Neural progenitor cell (in vitro differentiated cells): ENCODE measurements at regions not wholly inside any gene's neighbourhood (a gene's known extent, or its start where the extent isn't known, plus 50 kb on each side); places are given as distances from the start of the nearest gene placed in this dataset.
"Not testable (repeated sequence)": the region's sequence is repeated elsewhere in the genome, so short reads cannot be mapped to it uniquely, and the experiment has no call there.

Experiments used
- EZH2 ChIP-seq: fragments of 200-600 bp; sonication (generic); IDR thresholded peaks from 2 replicates; pipeline ENCODE4 v1.6.1; 2017; ENCODE audit warnings: antibody characterized with exemption, mild to moderate bottlenecking, moderate library complexity
- TF ChIP-seq, protein P1 (sequence below): fragments of 200-600 bp; sonication (generic); IDR thresholded peaks from 2 replicates; pipeline ENCODE4 v1.5.1; 2017; ENCODE audit warnings: antibody characterized with exemption, mild to moderate bottlenecking

GRCh38 chr9:41018948-41019347 lies 109.5 kb downstream of the FOXD4L6 start:
- TF ChIP-seq, protein P1, sequence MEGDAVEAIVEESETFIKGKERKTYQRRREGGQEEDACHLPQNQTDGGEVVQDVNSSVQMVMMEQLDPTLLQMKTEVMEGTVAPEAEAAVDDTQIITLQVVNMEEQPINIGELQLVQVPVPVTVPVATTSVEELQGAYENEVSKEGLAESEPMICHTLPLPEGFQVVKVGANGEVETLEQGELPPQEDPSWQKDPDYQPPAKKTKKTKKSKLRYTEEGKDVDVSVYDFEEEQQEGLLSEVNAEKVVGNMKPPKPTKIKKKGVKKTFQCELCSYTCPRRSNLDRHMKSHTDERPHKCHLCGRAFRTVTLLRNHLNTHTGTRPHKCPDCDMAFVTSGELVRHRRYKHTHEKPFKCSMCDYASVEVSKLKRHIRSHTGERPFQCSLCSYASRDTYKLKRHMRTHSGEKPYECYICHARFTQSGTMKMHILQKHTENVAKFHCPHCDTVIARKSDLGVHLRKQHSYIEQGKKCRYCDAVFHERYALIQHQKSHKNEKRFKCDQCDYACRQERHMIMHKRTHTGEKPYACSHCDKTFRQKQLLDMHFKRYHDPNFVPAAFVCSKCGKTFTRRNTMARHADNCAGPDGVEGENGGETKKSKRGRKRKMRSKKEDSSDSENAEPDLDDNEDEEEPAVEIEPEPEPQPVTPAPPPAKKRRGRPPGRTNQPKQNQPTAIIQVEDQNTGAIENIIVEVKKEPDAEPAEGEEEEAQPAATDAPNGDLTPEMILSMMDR: not testable (repeated sequence)
- not testable (repeated sequence) for TF ChIP-seq EZH2
